ENCODE measurements at regions not wholly inside any gene's neighbourhood (a gene's known extent, or its start where the extent isn't known, plus 50 kb on each side); places are given as distances from the start of the nearest gene placed in this dataset.

DNA sequence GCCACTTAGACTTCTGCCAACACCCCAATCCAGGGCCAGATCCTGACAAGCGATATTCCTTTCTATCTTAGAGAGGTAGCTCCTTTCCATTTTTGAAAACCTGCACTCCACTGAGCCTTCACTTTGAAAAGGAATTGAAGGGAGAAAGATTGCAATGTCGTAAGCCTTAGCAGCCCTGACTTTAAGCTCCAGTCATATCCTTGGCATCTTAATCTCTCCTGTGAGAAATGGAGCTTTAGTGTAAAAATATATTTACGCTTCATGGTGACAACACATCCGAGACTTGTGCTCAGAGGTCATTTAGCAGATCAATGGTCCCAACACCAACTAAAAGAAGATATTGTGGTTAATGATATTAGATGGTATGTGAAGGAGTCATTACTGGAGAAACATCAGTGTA, 235.8 kb upstream of the MEX3C start:
- no peak overlapping the region for H2AFZ ChIP-seq (ENCODE audit: low read length)
- H3K9me3 ChIP-seq (ENCODE audit: low read length), result no peaks in the 10 kb centered on the region
- no peaks in the 10 kb centered on the region for H3K36me3 ChIP-seq (ENCODE audit: insufficient read depth, low read length)
- no peaks in the 10 kb centered on the region for H3K79me2 ChIP-seq (ENCODE audit: insufficient read depth, low read depth, low read length)
- no peak for TF ChIP-seq EZH2phosphoT487 (IDR thresholded peaks at IDR 0.05; ENCODE audit: borderline replicate concordance, low read depth, low read length)
- TF ChIP-seq, protein P1, sequence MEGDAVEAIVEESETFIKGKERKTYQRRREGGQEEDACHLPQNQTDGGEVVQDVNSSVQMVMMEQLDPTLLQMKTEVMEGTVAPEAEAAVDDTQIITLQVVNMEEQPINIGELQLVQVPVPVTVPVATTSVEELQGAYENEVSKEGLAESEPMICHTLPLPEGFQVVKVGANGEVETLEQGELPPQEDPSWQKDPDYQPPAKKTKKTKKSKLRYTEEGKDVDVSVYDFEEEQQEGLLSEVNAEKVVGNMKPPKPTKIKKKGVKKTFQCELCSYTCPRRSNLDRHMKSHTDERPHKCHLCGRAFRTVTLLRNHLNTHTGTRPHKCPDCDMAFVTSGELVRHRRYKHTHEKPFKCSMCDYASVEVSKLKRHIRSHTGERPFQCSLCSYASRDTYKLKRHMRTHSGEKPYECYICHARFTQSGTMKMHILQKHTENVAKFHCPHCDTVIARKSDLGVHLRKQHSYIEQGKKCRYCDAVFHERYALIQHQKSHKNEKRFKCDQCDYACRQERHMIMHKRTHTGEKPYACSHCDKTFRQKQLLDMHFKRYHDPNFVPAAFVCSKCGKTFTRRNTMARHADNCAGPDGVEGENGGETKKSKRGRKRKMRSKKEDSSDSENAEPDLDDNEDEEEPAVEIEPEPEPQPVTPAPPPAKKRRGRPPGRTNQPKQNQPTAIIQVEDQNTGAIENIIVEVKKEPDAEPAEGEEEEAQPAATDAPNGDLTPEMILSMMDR (conservative IDR thresholded peaks at IDR 0.05; ENCODE audit: low read length), result no peak
- H4K20me1 ChIP-seq (ENCODE audit: insufficient read depth, low read length), result no peaks in the 10 kb centered on the region
- no peak overlapping the region for H3K27ac ChIP-seq (ENCODE audit: low read depth, low read length, poor library complexity, severe bottlenecking)
- no TSS peak for BruUV-seq (replicated peaks)
- no peak overlapping the region for H3K4me3 ChIP-seq (ENCODE audit: low read depth, low read length, poor library complexity, severe bottlenecking)
- DNase-seq (ENCODE audit: low spot score), result no peak
- H3K4me1 ChIP-seq (ENCODE audit: insufficient read depth, low read length, poor library complexity, severe bottlenecking), result no peaks in the 10 kb centered on the region
- H3K4me2 ChIP-seq (ENCODE audit: low read length), result no peak overlapping the region
- intact Hi-C loops (cut with micrococcal nuclease; ENCODE audit: unreplicated experiment), result no loop called here
- ChIA-PET CTCF (ENCODE audit: unreplicated experiment) (no interaction called here), POLR2A (no interaction called here)
- H3K9me2 ChIP-seq (ENCODE audit: insufficient read depth, low read length), result no peaks in the 10 kb centered on the region

DNA sequence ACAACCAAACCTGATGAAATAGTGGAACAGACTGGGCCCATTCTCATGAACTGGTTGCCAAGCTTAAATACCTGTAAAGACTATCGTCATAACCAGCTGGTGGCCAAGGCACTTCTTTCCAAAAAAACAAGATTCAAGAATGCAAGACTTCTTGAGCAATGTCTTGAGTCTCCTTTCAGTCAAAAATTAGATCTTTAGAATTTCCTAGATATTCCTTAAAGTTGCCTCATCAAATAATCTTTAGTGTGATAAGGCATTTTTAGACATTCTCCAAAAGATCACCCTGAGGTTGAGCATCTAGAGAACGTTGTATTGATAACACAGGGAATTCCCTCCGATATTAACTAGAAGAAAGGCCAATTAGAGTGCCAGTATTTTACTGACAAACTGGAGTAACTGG, 236.4 kb upstream of the MEX3C start:
- no peaks in the 10 kb centered on the region for H3K79me2 ChIP-seq (ENCODE audit: insufficient read depth, low read depth, low read length)
- TF ChIP-seq, protein P1 (conservative IDR thresholded peaks at IDR 0.05; ENCODE audit: low read length), result no peak
- TF ChIP-seq EZH2phosphoT487 (IDR thresholded peaks at IDR 0.05; ENCODE audit: borderline replicate concordance, low read depth, low read length), result no peak
- no peaks in the 10 kb centered on the region for H4K20me1 ChIP-seq (ENCODE audit: insufficient read depth, low read length)
- H3K9me3 ChIP-seq (ENCODE audit: low read length), result no peaks in the 10 kb centered on the region
- no peak for DNase-seq (ENCODE audit: low spot score)
- H3K36me3 ChIP-seq (ENCODE audit: insufficient read depth, low read length), result no peaks in the 10 kb centered on the region
- no peak overlapping the region for H3K4me2 ChIP-seq (ENCODE audit: low read length)
- H3K4me1 ChIP-seq (ENCODE audit: insufficient read depth, low read length, poor library complexity, severe bottlenecking), result no peaks in the 10 kb centered on the region
- intact Hi-C loops (cut with micrococcal nuclease; ENCODE audit: unreplicated experiment), result no loop called here
- POLR2A ChIA-PET, result no interaction called here
- CTCF ChIA-PET (ENCODE audit: unreplicated experiment), result no interaction called here
- no peak overlapping the region for H2AFZ ChIP-seq (ENCODE audit: low read length)
- BruUV-seq (replicated peaks), result no TSS peak
- no peak overlapping the region for H3K27ac ChIP-seq (ENCODE audit: low read depth, low read length, poor library complexity, severe bottlenecking)
- no peak overlapping the region for H3K4me3 ChIP-seq (ENCODE audit: low read depth, low read length, poor library complexity, severe bottlenecking)
- no peaks in the 10 kb centered on the region for H3K9me2 ChIP-seq (ENCODE audit: insufficient read depth, low read length)

DNA sequence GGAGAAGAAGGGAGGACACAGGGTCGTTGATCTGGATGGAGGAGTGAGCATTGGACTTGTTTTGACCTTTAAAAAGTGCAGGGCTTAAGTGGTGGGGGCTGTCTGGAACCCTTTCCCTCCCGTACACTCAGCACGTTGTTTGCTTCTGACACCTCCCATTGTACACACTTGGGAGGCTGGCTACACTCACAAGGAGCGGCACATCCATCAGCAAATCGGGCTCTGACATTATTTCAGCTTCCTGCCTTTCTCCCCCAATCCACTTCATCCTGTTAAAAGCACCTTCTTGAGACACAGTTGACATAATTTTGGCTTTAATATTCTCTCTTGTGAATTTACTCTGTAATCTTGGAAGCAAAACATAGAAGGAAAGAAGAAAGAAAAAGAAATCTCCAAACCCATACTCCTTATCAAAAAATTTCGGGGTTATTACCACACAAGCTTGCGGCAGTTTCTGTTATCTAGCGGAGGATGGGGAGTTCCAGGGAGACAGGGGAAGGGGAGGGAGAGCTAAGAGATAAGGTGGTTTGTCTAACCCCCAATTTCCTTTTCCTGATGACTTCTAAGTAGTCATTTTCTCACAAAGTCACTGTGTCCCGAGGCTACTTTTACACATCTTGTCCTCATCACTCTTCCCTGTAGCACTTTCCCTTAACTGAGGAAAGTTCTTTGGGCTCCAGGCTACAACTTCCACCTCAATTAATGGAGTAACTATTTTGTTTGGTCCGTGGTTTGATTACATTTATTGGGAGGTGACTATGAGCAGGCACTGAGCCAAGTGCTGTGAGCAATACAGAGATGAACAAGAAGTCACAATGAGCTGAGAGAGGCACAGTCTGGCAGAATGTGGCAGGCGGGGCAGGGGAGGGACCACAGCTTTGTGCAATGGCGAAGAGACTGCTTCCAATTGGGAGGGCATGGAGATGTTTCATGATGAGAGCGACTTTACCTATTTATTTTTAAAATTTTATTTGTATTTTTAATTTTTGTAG, 240.1 kb upstream of the MEX3C start:
- POLR2A ChIA-PET, result no interaction called here
- H3K79me2 ChIP-seq (ENCODE audit: insufficient read depth, low read depth, low read length), result no peaks in the 10 kb centered on the region
- no peaks in the 10 kb centered on the region for H4K20me1 ChIP-seq (ENCODE audit: insufficient read depth, low read length)
- CTCF ChIA-PET (ENCODE audit: unreplicated experiment), result no interaction called here
- H3K9me3 ChIP-seq (ENCODE audit: low read length), result no peaks in the 10 kb centered on the region
- no peak overlapping the region for H3K4me2 ChIP-seq (ENCODE audit: low read length)
- TF ChIP-seq, protein P1 (conservative IDR thresholded peaks at IDR 0.05; ENCODE audit: low read length), result no peak
- no peak for TF ChIP-seq EZH2phosphoT487 (IDR thresholded peaks at IDR 0.05; ENCODE audit: borderline replicate concordance, low read depth, low read length)
- intact Hi-C loops (cut with micrococcal nuclease; ENCODE audit: unreplicated experiment), result no loop called here
- no peak overlapping the region for H2AFZ ChIP-seq (ENCODE audit: low read length)
- no TSS peak for BruUV-seq (replicated peaks)
- H3K36me3 ChIP-seq (ENCODE audit: insufficient read depth, low read length), result no peaks in the 10 kb centered on the region
- H3K27ac ChIP-seq (ENCODE audit: low read depth, low read length, poor library complexity, severe bottlenecking), result no peak overlapping the region
- no peak for DNase-seq (ENCODE audit: low spot score)
- H3K4me1 ChIP-seq (ENCODE audit: insufficient read depth, low read length, poor library complexity, severe bottlenecking), result no peaks in the 10 kb centered on the region
- no peaks in the 10 kb centered on the region for H3K9me2 ChIP-seq (ENCODE audit: insufficient read depth, low read length)
- H3K4me3 ChIP-seq (ENCODE audit: low read depth, low read length, poor library complexity, severe bottlenecking), result no peak overlapping the region

All from OCI-LY7 (cell line).